GM12873 (cell line): ENCODE measurements at regions not wholly inside any gene's neighbourhood (a gene's known extent, or its start where the extent isn't known, plus 50 kb on each side); places are given as distances from the start of the nearest gene placed in this dataset.

ENCODE experiments used
- TF ChIP-seq, protein P1 (sequence below): IDR thresholded peaks from 2 replicates; pipeline ENCODE4 v1.5.1; 2012; ENCODE audit warnings: low read depth, mild to moderate bottlenecking, moderate library complexity, low read length, control low read depth; ENCODE audit not compliant: insufficient read depth; ENCODE audit errors: missing control alignments

DNA sequence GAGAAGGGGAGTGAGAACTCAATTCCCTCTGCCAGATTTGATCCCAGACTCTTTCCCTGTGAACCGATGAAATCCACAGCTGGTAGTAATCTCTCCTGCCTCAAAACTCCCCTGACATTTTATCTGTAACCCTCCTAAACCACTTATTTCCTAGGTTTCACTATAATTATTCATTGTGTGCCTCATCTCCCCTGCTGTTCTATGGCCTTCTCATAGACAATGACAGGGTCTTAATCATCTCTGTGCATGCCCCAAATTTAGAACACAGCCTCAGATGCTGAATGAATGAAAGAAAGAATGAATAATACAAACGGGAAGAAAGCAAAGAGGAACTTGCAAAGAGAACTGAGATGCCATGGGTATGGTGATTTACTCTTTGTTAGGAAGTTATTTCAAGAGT, 451.1 kb downstream of the HS3ST3B1 start:
- TF ChIP-seq, protein P1, sequence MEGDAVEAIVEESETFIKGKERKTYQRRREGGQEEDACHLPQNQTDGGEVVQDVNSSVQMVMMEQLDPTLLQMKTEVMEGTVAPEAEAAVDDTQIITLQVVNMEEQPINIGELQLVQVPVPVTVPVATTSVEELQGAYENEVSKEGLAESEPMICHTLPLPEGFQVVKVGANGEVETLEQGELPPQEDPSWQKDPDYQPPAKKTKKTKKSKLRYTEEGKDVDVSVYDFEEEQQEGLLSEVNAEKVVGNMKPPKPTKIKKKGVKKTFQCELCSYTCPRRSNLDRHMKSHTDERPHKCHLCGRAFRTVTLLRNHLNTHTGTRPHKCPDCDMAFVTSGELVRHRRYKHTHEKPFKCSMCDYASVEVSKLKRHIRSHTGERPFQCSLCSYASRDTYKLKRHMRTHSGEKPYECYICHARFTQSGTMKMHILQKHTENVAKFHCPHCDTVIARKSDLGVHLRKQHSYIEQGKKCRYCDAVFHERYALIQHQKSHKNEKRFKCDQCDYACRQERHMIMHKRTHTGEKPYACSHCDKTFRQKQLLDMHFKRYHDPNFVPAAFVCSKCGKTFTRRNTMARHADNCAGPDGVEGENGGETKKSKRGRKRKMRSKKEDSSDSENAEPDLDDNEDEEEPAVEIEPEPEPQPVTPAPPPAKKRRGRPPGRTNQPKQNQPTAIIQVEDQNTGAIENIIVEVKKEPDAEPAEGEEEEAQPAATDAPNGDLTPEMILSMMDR, result no peak

DNA sequence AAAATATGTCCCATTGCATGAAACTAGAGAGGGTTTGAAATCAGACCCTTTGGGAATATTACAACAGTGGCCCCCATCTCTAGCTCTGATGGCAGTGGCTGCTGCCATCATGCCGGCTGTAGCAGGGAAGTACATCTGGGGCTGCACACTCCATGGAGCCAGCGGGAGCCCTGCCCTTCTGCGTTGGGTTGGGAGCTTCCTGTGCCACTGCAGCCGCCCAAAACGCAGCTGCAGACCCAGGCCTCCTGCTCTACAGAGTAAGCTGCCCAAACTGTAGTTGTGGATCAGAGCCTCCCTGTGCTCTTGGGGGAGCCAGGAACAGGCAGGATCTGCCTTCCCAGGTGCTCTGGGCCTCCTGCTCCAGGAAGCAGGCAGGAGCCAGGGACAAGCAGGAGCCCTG, 450.0 kb downstream of the HS3ST3B1 start:
- TF ChIP-seq, protein P1, result no peak

DNA sequence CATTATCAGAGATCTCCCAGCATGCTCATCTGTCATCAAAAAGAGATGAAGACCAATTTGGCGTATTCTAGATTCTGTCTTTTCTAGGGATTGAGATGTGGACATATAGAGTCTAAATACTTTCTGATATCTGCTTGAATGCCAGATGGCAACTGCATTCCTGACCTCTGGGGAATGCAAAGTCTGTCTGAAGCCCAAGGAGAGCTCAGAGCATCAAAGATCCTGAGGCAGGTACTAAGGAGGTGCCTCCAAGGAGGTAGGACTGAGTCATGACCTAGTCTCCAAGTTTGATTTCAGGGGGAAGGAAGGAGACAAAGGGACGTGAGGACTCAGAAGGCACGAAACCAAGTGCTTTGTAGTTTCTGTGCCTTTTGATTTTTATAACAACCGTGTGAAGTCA, 448.4 kb downstream of the HS3ST3B1 start:
- TF ChIP-seq, protein P1, result no peak

DNA sequence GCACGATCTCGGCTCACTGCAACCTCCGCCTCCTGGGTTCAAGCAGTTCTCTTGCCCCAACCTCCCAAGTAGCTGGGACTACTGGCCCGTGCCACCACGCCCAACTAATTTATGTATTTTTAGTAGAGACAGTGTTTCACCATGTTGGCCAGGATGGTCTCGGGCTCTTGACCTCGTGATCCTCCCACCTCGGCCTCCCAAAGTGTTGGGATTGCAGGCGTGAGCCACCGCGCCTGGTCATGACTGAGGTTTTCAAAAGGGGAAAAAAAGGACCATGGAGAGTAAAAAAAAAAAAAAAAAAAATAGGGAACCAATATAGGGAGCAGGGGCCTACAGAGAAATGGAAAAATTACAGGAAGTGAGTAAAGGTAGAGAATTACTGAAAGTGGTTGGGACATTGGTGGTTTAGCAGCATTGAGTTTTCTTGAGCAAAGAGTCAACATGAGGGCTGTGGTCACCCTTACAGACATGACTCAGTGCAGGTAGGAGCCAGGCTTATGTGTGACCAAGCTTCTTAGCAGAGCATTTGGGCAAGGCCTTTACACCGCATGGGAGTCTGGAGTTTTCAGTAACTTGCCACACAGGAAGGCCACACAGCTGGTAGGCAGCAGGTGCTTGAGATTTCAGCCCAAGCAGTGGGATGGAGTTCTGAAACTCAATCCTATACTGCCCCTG, 447.3 kb downstream of the HS3ST3B1 start:
- TF ChIP-seq, protein P1, result no peak

DNA sequence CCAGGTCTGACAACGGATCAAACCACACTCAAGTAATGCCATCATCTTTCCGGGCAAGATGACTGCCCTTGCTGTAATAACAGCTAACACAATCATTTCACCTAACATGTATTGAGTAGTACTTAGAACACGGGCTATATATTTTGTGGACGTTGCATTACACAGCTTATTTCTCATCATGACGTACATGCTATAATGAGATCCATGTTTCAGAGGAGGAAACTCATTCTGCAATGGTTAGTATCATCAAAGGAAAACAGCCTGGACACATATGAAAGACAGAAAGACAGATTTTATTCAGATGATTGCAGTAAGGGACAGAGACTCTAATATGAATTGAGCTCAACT, 446.7 kb downstream of the HS3ST3B1 start:
- TF ChIP-seq, protein P1, result no peak

DNA sequence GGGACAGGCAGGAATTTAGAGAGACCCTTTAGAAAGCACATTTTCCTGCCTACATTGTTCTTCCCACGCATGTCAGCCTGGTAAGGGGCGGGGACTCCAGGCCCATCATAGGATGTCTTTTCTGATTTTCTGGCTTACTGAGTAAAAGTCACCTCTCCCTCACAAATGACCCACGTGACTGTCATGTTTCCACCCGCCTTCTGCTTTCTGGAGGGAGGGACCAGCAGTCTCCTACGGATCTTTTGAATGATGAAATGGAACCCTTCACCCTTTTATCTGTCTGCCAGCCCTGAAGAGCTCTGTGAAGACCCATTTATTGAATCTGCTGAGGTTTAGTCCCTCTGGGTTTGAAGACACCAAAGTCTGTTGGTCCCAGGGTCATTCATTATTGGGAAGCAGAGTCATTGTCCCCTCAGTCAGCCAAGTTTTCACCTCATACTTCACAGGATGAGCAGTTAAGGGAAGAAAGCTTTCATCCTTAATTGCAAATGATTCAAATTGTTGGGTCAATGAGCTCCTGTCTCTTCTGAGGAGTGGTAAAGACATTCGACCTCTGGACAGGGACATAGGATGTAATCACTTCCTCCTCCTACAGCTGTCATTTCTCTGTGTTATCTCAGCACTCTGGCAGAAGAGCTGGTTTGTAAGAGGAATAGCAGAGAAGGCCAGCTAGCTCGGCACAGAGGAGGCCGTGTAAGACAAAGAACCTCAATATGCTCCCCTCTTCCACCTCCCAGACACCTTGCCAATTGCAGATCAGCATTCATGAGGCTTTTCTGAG, 446.1 kb downstream of the HS3ST3B1 start:
- TF ChIP-seq, protein P1, result no peak

DNA sequence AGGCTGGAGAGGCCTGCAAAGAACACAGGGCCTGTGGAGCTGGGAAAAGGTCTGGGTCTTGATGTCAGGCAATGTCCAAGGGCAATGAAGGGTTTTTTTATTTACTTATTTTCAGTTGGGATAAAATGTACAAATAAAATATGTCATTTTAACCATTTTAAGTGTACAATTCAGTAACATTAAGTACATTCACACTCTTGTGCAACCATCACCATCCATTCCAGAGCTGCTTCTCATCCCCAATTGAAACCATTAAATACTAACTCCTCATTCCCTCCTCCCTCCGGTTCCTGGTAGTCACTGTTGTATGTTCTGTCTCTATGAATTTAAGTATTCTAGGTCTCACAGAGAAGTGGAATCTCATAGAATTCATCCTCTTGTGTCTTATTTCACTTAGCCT, 444.7 kb downstream of the HS3ST3B1 start:
- TF ChIP-seq, protein P1, result no peak
